SKM-1 treated with dmso at 0.1 percent for 144 hours (cell line): ENCODE measurements at regions not wholly inside any gene's neighbourhood (a gene's known extent, or its start where the extent isn't known, plus 50 kb on each side); places are given as distances from the start of the nearest gene placed in this dataset.
"Not testable (repeated sequence)": the region's sequence is repeated elsewhere in the genome, so short reads cannot be mapped to it uniquely, and the experiment has no call there.

Source experiments
- DNase-seq: peaks from one replicate; lab custom pipeline; 2025; ENCODE audit not compliant: unreplicated experiment; lab: John Stamatoyannopoulos, UW

DNA sequence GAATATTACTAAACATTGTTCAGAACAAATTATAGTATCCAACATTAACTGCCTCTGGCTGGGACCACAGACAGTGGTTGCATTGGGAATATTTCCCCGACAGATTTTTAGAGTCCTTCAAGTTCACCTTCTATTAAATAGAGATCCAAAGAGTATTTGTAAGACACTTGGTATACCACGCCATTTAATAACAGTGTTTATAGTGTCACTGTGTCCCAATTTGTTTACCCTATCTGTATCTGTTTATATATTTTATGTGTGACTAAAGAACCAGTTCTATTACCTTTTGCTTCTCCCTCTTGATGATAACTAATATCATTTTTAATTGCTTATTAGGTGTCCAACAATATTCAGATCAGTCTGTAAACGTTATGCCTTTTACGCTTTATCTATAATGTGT lies 191.3 kb upstream of the IRX5 start:
- no peak for DNase-seq

DNA sequence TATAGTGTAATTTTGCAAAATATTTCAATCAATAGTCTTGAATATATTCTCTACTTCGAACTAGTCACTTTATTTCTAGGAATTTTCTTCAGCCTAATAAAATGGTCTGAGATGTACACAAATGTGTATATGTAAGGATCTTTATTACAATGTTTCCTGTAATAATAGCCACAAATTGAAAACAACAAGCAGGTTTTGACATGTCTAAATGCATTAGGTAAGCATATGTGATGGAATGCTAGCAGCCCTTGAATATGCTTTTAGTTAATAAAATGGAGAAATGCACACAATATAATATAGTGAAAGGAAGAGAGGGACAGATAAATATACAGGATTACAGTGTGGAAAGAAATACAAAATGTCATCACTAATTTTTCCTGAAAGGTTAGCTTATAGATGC lies 196.5 kb upstream of the IRX5 start:
- no peak for DNase-seq

DNA sequence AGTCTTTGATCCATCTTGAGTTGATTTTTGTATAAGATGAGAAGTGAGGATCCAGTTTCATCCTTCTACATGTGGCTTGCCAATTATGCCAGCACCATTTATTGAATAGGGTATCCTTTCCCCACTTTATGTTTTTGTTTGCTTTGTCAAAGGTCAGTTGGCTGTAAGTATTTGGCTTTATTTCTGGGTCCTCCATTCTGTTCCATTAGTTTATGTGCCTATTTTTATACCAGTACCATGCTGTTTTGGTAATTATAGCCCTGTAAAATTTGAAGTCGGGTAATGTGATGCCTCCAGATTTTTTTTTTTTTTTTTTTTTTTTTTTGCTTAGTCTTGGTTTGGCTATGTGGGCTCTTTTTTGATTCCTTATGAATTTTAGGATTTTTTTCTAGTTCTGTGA lies 203.0 kb upstream of the IRX5 start:
- DNase-seq, result not testable (repeated sequence)

DNA sequence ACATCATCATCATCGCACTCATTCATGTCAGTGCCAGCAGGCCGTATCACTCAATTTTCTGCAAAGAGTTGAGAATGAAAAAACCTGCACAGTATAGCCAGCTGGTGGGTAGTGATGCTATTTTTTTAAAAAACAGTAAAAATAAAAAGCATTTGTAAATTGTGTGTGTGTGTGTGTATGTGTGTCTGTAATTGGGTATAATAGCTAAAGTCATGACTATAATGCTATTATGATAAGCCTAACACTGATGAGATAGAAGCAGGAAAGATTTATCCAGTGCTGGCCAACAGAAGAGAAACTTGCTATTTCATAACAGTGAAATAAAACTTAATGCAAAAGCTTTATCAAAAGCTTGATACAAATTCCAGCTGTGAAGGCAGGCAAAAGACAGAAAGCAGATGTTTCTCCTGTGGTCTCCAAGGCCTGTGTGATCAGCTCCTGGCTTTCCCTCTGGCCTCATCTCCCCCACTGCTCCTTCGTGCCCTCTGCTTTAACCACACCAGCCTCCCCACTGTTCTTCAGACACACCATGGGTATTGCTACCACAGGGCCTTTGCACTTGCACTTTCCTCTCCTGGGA lies 206.2 kb upstream of the IRX5 start:
- DNase-seq, result no peak

DNA sequence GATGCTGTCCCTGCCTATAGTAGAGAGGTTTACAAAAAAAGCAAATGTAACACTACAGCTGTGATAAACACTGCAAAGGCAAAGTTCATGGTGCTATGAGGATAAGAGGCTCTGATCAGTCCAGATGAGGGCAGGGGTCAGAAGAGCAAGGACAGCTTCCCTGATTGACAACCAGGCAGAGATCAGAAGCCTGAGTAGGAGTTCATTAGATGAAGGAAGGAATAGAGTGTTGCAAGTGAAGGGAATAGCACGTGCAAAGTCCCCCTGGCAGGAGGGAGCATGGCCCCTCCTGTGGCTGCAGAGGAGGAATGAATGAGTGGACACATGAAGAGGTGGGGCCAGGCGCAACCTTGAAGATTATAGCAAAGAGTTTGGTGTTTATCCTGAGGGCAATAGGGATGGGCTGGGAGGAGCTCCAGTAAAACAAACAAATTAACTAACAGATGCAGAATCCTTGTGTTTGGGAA lies 208.4 kb upstream of the IRX5 start:
- no peak for DNase-seq

DNA sequence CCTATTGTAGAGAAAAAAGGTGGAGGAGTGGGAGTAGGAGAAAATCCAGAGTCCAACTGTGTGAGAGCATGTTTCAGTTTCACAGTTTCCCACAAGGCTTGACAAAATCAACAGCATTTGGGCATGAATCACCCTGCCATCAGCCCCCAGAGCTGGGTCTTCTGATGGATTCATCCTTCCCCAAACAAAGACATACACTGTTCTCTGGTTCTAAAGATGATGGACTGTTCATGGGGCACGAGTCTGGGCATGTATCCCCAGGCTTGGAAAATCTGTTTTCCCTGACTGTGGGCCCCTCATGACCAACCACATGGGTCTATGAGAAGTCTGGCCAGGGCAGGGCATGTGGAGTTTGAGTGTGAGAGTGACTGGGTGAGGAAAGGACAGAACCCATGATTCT lies 210.4 kb upstream of the IRX5 start:
- no peak for DNase-seq

DNA sequence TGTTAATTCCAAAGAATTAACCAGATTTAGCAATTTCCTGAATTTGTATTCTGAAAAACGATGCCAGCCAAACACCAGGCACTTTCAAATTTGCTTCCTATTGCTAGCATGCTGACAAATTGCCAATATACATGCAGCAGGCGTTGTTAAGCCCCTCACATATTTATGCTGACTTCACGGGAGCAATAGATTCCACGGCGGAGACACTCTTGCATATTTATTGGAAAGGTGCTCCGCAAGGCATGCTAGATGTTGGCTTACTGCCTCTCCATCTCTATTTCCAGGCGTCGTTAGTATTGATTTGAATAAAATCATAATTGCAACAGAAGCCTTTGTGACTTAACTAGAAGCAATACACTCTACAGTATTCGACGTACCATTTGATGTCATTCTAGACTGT lies 211.0 kb upstream of the IRX5 start:
- no peak for DNase-seq

DNA sequence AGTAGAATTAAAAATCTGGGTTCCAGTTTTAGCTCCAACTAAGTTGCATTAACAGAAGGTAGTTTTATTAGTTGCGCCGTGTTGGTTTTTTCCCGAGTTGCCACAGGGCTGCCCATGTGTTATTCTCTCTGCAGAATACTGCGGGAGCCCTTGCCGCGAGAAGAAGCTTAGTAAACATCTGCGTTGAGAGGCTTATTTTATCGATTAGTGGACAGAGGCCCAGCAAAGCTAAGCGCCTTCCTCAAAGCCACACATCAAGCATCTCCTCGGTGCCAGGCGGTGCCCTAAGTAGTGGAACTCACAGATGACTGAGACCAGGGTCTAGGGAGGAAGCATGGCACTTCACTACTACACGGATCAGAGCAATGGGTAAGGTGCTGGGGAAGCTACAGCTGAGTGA lies 212.3 kb upstream of the IRX5 start:
- no peak for DNase-seq

DNA sequence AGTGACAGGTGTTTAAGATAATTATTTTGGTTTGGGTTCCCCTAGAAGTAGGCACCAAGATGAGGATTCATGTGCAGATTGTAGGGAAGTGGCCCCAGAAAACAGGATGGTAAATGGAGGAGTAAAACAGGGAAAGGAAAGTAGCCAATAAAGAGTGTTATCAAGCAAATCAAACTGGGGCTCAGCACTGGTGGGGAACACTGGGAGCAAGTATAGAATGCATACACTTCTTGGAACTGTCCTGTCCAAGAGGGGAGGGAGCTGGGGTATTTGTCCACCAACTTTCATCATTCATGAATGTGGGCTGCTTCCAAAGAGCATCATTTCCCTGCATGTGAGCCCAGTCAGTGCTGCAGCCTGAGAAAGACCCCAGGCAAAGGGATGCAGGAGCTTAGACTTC lies 215.7 kb upstream of the IRX5 start:
- no peak for DNase-seq

DNA sequence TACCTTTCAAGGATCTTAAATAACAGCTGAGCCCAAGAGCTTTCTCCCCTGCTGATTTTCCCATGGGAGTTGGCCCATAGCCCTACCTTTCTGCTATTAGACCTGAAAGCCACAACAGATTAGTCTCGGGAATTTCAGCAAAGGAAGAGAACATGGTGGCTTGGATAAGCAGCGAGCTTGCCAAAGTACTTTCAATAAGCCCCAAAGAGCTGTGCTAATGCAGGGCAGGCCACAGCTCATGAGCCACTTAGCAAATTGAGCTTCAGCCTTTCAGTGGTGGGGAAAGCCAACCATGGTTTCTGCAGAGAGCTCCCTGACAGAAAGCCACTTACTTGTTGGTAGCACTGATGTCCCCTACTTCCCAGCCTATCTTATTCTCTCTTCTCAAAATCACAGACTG lies 217.8 kb upstream of the IRX5 start:
- DNase-seq, result no peak

DNA sequence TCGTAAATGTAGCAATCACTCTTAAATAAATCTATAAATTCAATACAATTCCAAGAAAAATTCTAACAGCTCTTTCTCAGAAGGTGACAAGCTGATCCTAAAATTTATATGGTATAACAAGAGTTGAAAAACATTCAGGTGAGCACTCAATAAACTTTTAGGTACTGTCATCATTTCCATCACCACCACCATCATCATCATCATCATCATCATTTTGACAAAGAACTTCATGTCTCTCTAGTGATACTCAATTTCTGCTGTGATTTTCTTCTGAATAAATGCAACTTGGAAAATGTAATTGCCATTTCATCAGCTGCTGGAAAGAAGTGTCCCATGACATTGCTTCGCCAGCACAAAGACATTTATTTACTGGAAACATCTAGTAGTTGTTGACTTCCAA lies 222.9 kb upstream of the IRX5 start:
- DNase-seq, result no peak

DNA sequence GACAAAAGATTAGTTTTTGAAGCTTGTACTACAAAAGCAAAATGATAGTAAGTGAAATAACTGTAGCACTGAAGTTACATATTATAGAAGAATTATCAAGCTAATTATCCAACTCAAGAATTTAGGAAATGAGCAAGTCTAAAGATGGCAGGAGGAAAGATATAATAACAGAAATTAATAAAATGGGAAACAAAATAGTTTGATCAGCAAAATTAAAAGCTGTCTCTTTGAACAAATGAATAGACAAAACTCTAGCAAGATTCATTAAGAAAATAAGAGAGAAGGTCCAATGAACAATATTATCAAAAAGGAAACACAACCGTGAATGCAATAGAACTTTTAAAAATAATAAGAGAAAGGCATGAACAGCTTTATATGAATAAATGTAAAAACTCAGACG lies 224.3 kb upstream of the IRX5 start:
- no peak for DNase-seq

DNA sequence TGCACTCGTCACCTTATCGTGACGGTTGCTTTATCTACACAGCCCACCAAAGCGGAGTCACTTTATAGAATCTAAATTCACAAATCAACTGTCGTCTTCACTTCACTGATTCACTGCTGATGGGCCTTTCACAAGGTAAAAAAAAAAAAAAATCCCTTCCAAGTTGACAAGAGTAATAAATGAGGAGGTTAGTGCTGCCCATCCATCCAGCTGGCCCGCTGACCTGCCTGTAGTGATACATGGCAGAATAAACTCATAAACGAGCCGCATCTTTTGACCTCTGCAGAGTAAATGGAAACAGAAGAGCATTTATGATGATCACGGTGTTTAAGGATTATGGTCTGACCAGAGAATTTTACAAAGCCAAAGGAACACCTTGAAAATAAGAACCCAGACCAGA lies 227.3 kb upstream of the IRX5 start:
- no peak for DNase-seq

DNA sequence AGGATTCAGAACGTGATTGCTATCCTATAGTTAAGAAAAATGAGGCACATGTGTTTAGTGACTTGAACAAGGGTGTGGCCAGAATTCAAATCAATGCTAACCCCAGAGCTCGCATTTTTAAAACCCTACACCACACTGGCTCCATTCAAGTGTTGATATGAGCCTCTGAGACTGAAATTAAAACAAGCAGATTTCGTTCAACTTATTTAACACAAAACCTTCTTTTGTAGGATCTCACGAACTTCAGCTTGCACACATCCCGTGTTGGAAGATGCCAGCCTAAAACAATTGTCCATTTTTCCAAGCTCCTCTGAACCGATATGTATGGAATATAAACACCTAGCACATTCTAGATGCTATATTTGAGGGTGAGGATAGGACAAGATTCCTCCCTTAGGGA lies 231.0 kb upstream of the IRX5 start:
- no peak for DNase-seq

DNA sequence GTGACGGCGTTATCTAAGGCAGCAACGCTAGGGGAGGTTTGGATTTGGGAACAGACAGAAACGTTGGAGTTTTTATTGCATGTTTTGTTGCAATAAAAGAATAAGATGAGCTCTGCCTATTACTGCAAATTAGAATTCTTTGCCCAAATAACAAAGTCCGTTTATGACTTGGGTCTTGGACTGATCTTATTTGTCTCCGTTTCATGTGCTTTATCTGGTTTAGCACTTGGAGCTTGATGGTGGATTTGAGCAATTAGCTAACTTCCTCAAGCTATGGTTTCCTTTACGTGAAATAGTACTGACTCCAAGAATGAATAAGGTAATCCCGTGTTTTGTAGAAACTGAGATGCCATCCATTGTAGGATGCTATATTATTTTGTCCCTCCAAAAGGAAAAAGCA lies 233.0 kb upstream of the IRX5 start:
- no peak for DNase-seq

DNA sequence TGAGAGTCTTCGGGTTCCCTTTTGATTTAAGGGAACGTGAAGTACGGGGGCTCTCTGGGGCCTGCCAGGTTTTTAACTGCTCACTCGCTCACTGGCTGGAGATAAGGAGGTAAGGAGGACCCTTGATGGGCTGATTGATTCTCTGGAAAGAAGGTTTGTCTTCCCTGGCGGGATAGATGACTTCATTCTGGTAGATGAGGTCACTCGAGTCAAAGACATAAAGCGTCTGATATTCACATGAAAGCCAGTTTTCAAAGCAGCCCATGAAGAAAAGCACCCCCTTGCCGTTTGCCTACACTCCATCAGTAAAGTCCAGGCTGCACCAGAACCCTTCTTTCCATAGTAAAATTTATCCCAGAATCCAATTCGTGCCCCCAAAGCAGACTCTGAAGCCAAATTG lies 233.7 kb upstream of the IRX5 start:
- no peak for DNase-seq

DNA sequence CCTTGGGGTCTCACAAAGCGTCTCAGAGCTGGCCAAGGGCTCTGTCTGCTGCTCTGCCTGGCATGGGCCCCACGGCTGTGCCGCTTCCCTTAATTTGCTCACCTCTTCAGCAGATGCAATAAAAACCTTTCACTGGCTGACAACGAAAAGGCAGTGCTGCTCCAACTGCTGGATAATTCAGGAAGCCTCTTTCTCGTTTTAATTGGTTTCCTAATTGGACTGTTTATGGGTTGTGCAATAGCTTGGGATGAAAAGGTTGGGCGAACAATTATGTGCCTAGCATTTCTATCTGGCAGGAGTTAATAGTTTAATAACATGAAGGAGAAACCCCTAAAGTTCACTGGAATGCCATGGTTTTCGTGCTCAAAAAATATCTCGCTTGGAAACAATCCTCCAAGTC lies 234.1 kb upstream of the IRX5 start:
- DNase-seq, result no peak

DNA sequence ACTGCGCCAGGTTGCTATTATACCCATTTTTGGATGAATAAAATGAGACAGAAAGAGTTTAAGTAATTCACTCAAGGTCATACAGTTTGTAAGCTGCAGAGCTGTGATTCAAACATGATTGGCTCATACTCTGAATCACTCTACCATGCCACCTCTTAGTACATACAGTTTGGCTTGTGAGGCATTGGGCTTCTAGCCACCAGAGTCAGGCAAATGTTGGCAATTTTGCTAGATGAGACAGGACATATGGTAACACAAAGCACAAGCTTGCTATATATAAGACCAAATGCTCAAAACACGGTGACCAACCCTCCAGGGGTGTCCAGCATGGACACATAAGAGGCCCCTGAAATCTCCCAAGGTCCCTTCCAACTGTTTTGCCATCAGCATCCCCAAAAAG lies 236.0 kb upstream of the IRX5 start:
- DNase-seq, result no peak

DNA sequence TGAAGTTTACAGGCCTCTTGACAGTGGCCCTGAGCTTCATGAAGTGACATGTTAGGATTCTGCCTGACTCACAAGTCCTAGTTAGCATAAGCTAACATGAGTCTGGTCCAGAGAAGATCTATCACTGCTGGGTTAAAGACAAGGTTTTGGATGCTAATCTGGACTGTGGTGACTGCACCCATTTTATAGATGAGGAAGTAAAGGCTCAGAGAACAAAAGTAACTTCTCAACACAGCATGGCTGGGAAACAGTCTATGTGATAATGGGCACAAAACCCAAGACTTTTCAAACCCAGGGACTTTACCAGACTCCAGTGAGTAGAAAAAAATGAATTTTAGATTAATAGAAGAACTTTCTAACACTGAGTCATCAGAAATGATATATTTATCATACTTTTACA lies 236.8 kb upstream of the IRX5 start:
- no peak for DNase-seq

DNA sequence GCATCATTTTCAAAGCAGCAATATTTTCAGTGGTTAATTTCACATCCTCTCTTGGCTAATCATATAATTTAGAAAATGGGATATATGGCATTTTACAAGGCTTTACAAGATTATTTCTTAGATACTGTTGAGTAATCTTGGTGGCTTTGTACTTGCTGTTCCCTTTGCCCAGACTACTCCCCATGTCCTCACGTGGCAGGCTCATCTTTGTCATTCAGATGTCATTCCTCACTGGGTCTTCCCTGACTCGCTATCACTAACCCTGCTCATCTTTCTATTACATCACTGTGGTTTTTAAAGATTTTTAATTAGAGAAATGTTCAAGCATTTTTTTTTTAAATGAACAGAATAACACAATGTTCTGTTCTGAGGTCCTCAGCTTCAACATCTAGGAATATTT lies 240.0 kb upstream of the IRX5 start:
- no peak for DNase-seq

DNA sequence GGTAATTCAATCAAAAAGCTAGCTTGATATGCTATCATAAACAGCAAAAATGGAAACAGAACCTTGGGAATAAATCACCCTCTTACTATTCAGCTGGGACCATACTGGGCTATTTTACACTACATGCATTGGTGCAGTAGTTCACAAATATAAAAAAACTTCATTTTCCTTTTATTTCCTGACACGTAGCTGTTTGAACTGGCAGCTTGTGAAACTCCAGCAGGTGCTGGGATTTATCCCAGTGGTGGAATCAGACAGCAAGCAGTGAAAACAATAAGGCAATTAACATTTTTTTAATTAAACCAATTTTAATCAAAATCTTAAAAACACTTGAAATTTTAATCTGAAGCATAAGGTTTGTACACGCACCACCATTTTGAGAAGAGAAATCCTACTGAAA lies 240.4 kb upstream of the IRX5 start:
- DNase-seq, result no peak

DNA sequence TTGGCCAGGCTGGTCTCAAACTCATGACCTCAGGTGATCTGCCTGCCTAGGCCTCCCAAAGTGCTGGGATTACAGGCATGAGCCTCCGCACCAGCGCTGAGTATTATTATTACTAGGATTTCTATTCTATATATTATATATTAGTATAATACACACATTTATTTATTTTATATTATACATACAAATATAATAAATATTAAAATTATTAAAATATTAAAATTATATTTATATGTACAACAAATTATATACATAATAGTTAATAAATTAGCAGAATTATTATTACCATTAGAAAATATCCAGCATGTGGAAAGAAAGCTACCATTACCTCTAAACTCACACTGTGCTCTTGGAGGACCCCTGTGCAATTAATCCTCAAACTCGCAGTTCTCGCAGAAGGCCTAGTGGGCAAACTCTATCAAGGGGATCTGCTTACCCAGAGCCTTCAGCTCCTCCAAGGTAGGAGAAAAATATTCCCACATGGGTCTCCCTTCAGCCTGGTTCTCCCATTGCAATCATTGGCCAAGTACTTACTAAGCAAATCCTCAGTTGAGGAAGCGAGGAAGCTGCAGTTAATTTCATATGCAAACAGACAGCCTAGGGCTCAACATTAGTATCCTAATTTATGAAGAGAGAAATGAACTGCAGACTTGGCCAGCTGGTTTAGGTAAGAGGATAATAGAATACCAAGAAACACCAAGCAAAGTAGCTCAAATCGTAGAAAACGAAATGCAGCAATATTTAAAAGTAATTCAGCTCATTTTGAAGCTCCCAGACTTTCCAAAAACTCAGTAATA lies 241.4 kb upstream of the IRX5 start:
- no peak for DNase-seq

DNA sequence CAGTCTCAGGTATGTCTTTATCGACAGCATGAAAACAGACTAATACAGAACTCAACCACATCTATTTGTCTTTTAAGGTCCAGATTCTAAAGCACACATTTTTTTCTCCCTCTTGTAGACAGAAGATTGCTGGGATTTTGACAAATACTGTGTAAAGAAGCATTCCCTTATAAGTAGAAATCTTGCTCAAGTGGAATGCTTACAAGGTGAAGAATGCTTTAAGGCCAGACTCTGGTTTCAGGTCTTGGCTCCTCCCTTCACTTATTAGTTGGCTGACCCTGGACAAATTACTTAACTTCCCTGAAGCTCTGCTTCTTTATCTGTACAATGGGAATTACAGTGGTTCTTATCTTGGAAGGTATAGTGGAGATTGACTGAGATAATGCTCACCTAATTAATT lies 242.3 kb upstream of the IRX5 start:
- DNase-seq, result no peak
